ENCODE measurements at regions not wholly inside any gene's neighbourhood (a gene's known extent, or its start where the extent isn't known, plus 50 kb on each side); places are given as distances from the start of the nearest gene placed in this dataset.

DNA sequence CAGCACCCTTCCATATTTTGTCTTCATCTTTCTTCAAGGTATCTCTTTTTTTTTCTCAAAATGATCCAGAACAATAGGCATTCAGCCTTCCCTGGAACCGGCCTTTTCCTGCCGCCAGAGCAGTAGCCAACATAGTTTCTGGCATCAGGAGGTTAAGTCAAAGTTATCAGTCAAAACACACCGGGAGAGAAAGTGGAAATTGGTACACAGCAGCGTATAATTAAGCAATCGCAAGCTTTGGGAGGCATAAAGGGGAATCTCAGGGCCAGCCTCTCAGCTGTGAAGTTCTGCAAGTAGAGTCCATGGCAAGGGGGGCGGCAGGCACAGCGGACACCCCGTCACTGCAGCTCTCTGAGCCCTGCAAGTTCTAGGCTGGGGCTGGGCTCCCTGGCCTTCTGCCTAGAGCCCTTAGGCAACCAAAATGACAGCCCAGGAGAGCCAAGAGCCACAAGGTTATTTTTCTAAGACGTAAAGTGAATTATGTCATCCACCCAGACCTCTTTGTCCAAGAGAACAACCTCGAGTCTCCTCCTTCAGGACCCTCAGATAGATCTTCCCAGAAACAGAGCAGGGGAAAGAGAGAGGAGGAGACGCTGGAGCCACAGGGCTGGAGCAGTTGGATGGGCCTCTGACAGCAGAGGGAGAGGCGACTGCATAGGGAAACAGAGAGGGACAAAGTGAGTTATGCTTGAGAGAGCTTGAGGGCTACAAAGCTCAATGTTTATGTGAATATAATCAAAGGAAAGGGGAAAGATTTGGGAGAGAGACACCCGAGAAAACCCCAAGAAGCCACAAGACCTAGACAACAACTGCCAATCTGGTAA is 114.7 kb downstream of the BCL2L11 start:
- no peak overlapping the region for H3K4me3 ChIP-seq (ENCODE audit: low read length)
- no peaks in the 10 kb centered on the region for H3K27me3 ChIP-seq (ENCODE audit: control insufficient read depth, insufficient read depth, low read length)
- no peak for DNase-seq
- no peak overlapping the region for H3K27ac ChIP-seq (ENCODE audit: low read length)
- no peaks in the 10 kb centered on the region for H3K9me3 ChIP-seq (ENCODE audit: control insufficient read depth, low read depth, low read length)
- 83% methylated on average over 1 of the region's 13 CpGs for WGBS (ENCODE audit: insufficient coverage, low lambda C conversion rate)
- H3K36me3 ChIP-seq (ENCODE audit: control insufficient read depth, insufficient read depth, low read length) = no peaks in the 10 kb centered on the region
- H3K4me1 ChIP-seq (ENCODE audit: control insufficient read depth, insufficient read depth, low read length) = no peaks in the 10 kb centered on the region

DNA sequence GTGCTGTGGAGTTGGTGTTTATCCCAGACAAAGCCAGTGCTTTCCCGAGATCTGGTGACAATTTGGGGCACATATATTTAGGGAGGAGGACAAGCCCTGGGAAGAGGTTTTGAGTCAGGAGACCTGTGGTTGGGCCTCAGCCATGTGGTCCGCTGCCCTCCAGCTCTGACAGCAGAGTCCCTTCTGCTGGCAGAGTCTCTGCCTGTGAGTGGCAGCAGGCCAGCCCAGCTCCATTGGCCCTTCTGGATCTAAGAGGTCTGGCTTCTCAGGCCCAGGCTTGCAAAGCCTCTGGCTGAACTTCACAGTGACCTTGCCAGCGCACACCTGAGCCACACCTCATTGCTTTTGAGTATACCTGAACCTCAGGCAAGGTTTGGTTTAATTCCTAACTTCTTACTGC is 115.3 kb downstream of the BCL2L11 start:
- no peak overlapping the region for H3K27ac ChIP-seq (ENCODE audit: low read length)
- H3K4me3 ChIP-seq (ENCODE audit: low read length) = no peak overlapping the region
- no peaks in the 10 kb centered on the region for H3K9me3 ChIP-seq (ENCODE audit: control insufficient read depth, low read depth, low read length)
- no peaks in the 10 kb centered on the region for H3K4me1 ChIP-seq (ENCODE audit: control insufficient read depth, insufficient read depth, low read length)
- no peaks in the 10 kb centered on the region for H3K27me3 ChIP-seq (ENCODE audit: control insufficient read depth, insufficient read depth, low read length)
- WGBS (ENCODE audit: insufficient coverage, low lambda C conversion rate) = no CpG with 5 or more reads among the region's 3 CpGs
- no peak for DNase-seq
- no peaks in the 10 kb centered on the region for H3K36me3 ChIP-seq (ENCODE audit: control insufficient read depth, insufficient read depth, low read length)

DNA sequence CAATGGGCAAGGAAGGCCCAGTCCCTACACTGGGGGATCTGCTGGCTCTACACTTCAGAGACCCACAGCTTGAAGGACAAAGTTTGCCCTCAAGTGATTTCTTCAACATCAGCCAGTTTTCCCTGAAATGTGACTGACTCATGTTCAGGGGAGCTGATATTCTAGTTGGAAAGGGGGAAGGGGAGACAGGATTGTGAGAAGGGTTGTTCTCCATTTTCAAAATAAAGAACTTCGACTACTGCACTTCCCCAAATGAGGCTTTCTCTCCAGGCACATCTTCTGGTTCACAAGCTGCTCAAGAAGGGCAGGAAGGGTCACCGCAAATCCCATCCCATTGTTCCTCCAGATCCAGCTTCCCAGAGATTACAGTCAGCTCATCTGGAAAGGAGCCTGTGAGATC is 117.6 kb downstream of the BCL2L11 start:
- no peak for DNase-seq
- no peaks in the 10 kb centered on the region for H3K27me3 ChIP-seq (ENCODE audit: control insufficient read depth, insufficient read depth, low read length)
- H3K4me3 ChIP-seq (ENCODE audit: low read length) = no peak overlapping the region
- H3K36me3 ChIP-seq (ENCODE audit: control insufficient read depth, insufficient read depth, low read length) = no peaks in the 10 kb centered on the region
- no peaks in the 10 kb centered on the region for H3K4me1 ChIP-seq (ENCODE audit: control insufficient read depth, insufficient read depth, low read length)
- no CpG with 5 or more reads among the region's 2 CpGs for WGBS (ENCODE audit: insufficient coverage, low lambda C conversion rate)
- H3K27ac ChIP-seq (ENCODE audit: low read length) = no peak overlapping the region
- H3K9me3 ChIP-seq (ENCODE audit: control insufficient read depth, low read depth, low read length) = no peaks in the 10 kb centered on the region

DNA sequence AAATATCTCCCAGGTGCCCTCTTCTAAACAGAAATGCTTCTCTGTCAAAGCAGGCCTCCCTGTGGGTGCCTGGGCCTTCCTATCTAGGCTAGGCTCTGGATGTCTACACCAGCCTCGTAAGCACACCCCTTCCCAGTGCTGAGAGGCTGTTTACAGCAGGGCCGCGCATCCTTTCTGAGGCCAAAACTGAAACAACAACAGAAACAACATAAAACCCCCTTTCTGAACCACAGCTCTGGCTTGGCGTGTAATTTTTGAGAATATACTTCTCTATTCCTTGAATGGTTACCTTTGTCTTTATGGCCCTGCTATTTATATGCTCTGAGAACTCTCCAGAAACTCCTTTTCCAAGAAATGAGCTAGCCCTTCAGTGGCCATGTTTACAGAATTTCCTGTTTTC is 118.4 kb downstream of the BCL2L11 start:
- Histone ChIP-seq H3K4me1 (ENCODE audit: control insufficient read depth, insufficient read depth, low read length) (no peaks in the 10 kb centered on the region), H3K9me3 (ENCODE audit: control insufficient read depth, low read depth, low read length) (no peaks in the 10 kb centered on the region), H3K27me3 (ENCODE audit: control insufficient read depth, insufficient read depth, low read length) (no peaks in the 10 kb centered on the region), H3K36me3 (ENCODE audit: control insufficient read depth, insufficient read depth, low read length) (no peaks in the 10 kb centered on the region), H3K27ac (ENCODE audit: low read length) (no peak overlapping the region), H3K4me3 (ENCODE audit: low read length) (no peak overlapping the region)
- DNase-seq = no peak
- WGBS (ENCODE audit: insufficient coverage, low lambda C conversion rate) = no CpG with 5 or more reads among the region's 4 CpGs

DNA sequence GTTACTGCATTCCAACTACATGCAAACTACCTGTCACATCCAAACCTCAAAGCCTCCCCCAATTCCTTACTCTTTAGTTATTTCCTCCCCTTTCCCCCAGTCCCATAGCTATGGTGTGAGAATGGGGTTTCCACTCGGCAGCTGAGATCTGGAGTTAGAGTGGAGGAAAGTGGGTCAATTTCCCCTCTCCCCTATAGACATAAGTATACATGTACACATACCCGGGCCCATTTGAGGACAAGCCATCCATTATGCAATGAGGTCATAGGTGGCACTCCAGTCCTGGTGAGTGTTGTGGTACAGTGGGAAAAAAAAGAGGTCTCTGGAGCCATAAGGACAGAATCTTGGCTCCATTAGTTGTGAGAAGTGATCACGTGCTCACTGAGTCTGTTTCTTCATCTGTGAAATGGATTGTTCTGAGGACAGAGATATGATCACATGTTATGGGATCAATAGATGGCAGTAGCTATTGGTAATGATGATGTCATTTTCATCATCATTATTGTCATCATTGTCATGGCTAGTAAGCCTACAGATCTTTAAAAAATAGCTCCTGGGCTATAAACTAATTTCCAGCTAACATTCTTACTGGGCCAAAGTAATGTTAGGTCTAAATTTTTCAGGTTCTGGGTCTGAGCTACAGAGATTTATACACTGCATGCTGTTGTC is 119.0 kb downstream of the BCL2L11 start:
- no peaks in the 10 kb centered on the region for H3K27me3 ChIP-seq (ENCODE audit: control insufficient read depth, insufficient read depth, low read length)
- no CpG with 5 or more reads among the region's 3 CpGs for WGBS (ENCODE audit: insufficient coverage, low lambda C conversion rate)

DNA sequence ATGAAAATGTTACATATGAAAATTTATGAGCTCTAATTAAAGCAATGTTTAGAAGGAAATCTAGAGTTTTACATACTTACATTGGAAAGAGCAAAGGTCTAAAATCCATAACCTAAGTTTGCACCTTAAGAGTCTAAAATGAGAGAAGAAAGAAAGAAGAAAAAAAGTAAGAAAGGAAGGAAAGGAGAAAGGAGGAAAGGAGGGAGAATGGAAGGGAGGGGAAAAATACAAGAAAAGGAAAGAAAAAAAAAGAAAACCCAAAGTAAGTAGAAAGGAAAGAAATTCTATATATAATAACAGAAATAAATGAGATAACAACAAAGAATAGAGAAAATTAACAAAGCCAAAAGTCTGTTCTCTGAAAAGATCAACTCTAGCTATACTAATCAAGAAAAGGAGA is 122.6 kb downstream of the BCL2L11 start:
- no peaks in the 10 kb centered on the region for H3K4me1 ChIP-seq (ENCODE audit: control insufficient read depth, insufficient read depth, low read length)
- H3K9me3 ChIP-seq (ENCODE audit: control insufficient read depth, low read depth, low read length) = no peaks in the 10 kb centered on the region
- H3K27ac ChIP-seq (ENCODE audit: low read length) = no peak overlapping the region
- H3K27me3 ChIP-seq (ENCODE audit: control insufficient read depth, insufficient read depth, low read length) = no peaks in the 10 kb centered on the region
- H3K36me3 ChIP-seq (ENCODE audit: control insufficient read depth, insufficient read depth, low read length) = no peaks in the 10 kb centered on the region
- no peak for DNase-seq
- H3K4me3 ChIP-seq (ENCODE audit: low read length) = no peak overlapping the region

More for the DNA sequence above, 119.0 kb downstream of the BCL2L11 start:
- H3K36me3 ChIP-seq (ENCODE audit: control insufficient read depth, insufficient read depth, low read length) = no peaks in the 10 kb centered on the region
- DNase-seq = no peak
- no peaks in the 10 kb centered on the region for H3K9me3 ChIP-seq (ENCODE audit: control insufficient read depth, low read depth, low read length)
- no peak overlapping the region for H3K4me3 ChIP-seq (ENCODE audit: low read length)
- no peaks in the 10 kb centered on the region for H3K4me1 ChIP-seq (ENCODE audit: control insufficient read depth, insufficient read depth, low read length)
- H3K27ac ChIP-seq (ENCODE audit: low read length) = no peak overlapping the region

DNA sequence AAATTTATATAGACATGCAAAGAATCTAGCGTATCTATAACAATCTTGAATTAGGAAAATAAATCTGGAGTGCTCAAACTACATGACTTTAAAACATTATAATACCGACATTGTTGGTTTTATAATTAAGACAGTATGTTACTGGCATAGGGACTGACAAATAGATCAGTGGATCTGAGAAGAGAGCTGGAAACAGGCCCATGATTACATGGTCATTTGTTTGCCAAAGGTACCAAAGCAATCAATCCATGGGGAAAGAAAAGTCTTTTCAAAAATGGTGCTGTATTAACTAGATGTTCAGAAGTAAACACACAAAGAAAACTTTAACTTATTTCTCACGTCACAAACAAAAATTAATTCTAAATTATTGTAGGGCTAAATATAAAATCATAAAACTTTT is 124.2 kb downstream of the BCL2L11 start:
- H3K4me3 ChIP-seq (ENCODE audit: low read length) = no peak overlapping the region
- no peaks in the 10 kb centered on the region for H3K27me3 ChIP-seq (ENCODE audit: control insufficient read depth, insufficient read depth, low read length)
- H3K27ac ChIP-seq (ENCODE audit: low read length) = no peak overlapping the region
- H3K36me3 ChIP-seq (ENCODE audit: control insufficient read depth, insufficient read depth, low read length) = no peaks in the 10 kb centered on the region
- H3K4me1 ChIP-seq (ENCODE audit: control insufficient read depth, insufficient read depth, low read length) = no peaks in the 10 kb centered on the region
- no peaks in the 10 kb centered on the region for H3K9me3 ChIP-seq (ENCODE audit: control insufficient read depth, low read depth, low read length)
- no peak for DNase-seq
- WGBS (ENCODE audit: insufficient coverage, low lambda C conversion rate) = 88% methylated on average over 1 of the region's 3 CpGs

DNA sequence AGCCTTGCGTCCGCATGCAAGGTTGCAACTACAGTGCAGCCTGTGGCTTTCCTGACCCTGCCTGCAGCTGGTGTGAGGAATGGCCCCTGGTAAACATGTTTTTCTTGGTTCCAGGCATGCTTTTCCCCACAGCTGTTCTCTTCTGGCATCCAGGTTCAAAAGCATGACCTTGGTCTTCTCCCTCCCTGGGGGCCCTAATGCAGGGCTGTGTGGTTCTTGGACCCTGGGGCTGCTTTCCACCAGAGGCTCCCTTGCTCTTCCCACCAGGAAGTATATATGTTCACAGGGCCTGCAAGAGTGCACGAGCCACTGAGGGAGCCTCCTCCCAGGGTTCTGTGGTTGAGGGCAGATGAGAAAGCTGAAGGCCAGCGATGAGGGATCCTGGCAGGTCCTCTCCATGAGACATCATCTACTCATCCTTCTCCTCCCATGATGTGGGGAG is 125.9 kb downstream of the BCL2L11 start:
- no peaks in the 10 kb centered on the region for H3K27me3 ChIP-seq (ENCODE audit: control insufficient read depth, insufficient read depth, low read length)
- no peaks in the 10 kb centered on the region for H3K36me3 ChIP-seq (ENCODE audit: control insufficient read depth, insufficient read depth, low read length)
- no peak overlapping the region for H3K4me3 ChIP-seq (ENCODE audit: low read length)
- H3K9me3 ChIP-seq (ENCODE audit: control insufficient read depth, low read depth, low read length) = no peaks in the 10 kb centered on the region
- H3K27ac ChIP-seq (ENCODE audit: low read length) = no peak overlapping the region
- WGBS (ENCODE audit: insufficient coverage, low lambda C conversion rate) = no CpG with 5 or more reads among the region's 4 CpGs
- H3K4me1 ChIP-seq (ENCODE audit: control insufficient read depth, insufficient read depth, low read length) = no peaks in the 10 kb centered on the region
- no peak for DNase-seq

DNA sequence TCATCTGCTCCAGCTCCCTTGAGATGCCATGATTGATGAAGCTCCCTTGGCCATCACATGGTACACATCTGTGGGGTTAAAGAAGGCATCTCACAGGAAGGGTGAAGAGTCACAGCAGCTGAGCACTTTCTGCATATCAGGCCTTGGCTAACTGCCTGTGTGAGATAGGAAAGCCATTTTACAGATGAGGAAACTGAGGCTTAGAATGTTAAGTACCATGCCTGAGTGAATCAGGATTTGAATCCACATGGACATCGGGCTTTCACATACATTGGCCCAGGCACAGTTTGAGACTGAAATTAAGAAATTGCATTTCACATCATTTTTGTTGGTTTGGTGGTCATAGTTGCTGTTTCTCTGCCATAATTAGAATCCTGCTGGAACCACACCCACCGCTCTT is 126.8 kb downstream of the BCL2L11 start:
- no CpG with 5 or more reads among the region's 2 CpGs for WGBS (ENCODE audit: insufficient coverage, low lambda C conversion rate)
- Histone ChIP-seq H3K27ac (ENCODE audit: low read length) (no peak overlapping the region), H3K4me1 (ENCODE audit: control insufficient read depth, insufficient read depth, low read length) (no peaks in the 10 kb centered on the region), H3K4me3 (ENCODE audit: low read length) (no peak overlapping the region), H3K27me3 (ENCODE audit: control insufficient read depth, insufficient read depth, low read length) (no peaks in the 10 kb centered on the region), H3K36me3 (ENCODE audit: control insufficient read depth, insufficient read depth, low read length) (no peaks in the 10 kb centered on the region), H3K9me3 (ENCODE audit: control insufficient read depth, low read depth, low read length) (no peaks in the 10 kb centered on the region)
- DNase-seq = no peak

DNA sequence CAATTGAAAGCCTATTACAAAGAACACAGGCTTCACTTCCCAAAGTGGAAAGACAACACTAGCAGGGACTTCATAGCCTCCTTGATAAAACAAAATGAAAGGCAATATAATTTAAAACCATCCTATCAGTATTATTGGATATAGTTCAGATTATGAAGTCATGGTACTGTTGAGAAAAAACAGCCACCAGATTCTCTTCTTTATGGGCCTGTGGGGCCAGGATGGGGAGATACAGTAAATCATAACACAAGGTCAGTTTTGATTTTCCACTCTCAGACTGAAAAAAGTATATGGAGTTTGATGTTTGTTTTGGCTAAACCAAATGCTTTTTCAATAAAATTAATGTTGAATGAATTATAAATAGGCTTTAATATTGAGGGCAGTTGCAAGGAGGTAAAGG is 129.1 kb downstream of the BCL2L11 start:
- H3K27me3 ChIP-seq (ENCODE audit: control insufficient read depth, insufficient read depth, low read length) = no peaks in the 10 kb centered on the region
- H3K27ac ChIP-seq (ENCODE audit: low read length) = no peak overlapping the region
- H3K9me3 ChIP-seq (ENCODE audit: control insufficient read depth, low read depth, low read length) = no peaks in the 10 kb centered on the region
- no peaks in the 10 kb centered on the region for H3K4me1 ChIP-seq (ENCODE audit: control insufficient read depth, insufficient read depth, low read length)
- no peaks in the 10 kb centered on the region for H3K36me3 ChIP-seq (ENCODE audit: control insufficient read depth, insufficient read depth, low read length)
- DNase-seq = no peak
- no peak overlapping the region for H3K4me3 ChIP-seq (ENCODE audit: low read length)
